H1 (cell line): ENCODE measurements at regions not wholly inside any gene's neighbourhood (a gene's known extent, or its start where the extent isn't known, plus 50 kb on each side); places are given as distances from the start of the nearest gene placed in this dataset.

Experiments used
- EZH2 ChIP-seq: fragments of 200-600 bp; sonication (generic); IDR thresholded peaks from 2 replicates; pipeline ENCODE4 v1.7.1; 2012; ENCODE audit warnings: low read depth, mild to moderate bottlenecking, moderate library complexity, low read length, inconsistent platforms; ENCODE audit not compliant: severe bottlenecking
- POLR2AphosphoS5 ChIP-seq: IDR thresholded peaks from 2 replicates; pipeline ENCODE4 v1.6.1; 2011; ENCODE audit warnings: low read depth, low read length
- SP4 ChIP-seq: IDR thresholded peaks from 2 replicates; pipeline ENCODE4 v1.6.1; 2012; ENCODE audit warnings: low read length, inconsistent platforms
- SUZ12 ChIP-seq: fragments of 200-600 bp; sonication (generic); IDR thresholded peaks from 2 replicates; pipeline ENCODE4 v1.6.1; 2012; ENCODE audit warnings: mild to moderate bottlenecking, inconsistent platforms, low read length, moderate library complexity, mixed read lengths
- TEAD4 ChIP-seq: IDR thresholded peaks from 2 replicates; pipeline ENCODE4 v1.6.1; 2012; ENCODE audit warnings: low read depth, low read length, inconsistent platforms, mixed read lengths
- TF ChIP-seq, protein P1 (sequence below), 3 experiments: IDR thresholded peaks; 1 replicate in 2 of 3; 2 replicates in 1 of 3; pipeline versions ENCODE4 v1.5.1 to v1.6.1; 2011; ENCODE audit warnings: low read length in 3 of 3, mild to moderate bottlenecking in 3 of 3, inconsistent platforms in 2 of 3, low read depth in 1 of 3, moderate library complexity in 1 of 3; ENCODE audit not compliant: insufficient read depth in 1 of 3; ENCODE audit errors: control extremely low read depth in 1 of 3

GRCh38 chr16:48932216-48932855 is 322.4 kb upstream of the N4BP1 start:
- TF ChIP-seq, protein P1, sequence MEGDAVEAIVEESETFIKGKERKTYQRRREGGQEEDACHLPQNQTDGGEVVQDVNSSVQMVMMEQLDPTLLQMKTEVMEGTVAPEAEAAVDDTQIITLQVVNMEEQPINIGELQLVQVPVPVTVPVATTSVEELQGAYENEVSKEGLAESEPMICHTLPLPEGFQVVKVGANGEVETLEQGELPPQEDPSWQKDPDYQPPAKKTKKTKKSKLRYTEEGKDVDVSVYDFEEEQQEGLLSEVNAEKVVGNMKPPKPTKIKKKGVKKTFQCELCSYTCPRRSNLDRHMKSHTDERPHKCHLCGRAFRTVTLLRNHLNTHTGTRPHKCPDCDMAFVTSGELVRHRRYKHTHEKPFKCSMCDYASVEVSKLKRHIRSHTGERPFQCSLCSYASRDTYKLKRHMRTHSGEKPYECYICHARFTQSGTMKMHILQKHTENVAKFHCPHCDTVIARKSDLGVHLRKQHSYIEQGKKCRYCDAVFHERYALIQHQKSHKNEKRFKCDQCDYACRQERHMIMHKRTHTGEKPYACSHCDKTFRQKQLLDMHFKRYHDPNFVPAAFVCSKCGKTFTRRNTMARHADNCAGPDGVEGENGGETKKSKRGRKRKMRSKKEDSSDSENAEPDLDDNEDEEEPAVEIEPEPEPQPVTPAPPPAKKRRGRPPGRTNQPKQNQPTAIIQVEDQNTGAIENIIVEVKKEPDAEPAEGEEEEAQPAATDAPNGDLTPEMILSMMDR (IDR thresholded peaks at IDR 0.05; ENCODE audit: control extremely low read depth in 1 of 3, insufficient read depth in 1 of 3, low read depth in 1 of 3, low read length in 3 of 3) = no peak
- TF ChIP-seq TEAD4 = no peak
- TF ChIP-seq SP4 = no peak
- TF ChIP-seq EZH2 = no peak
- TF ChIP-seq SUZ12 = no peak
- TF ChIP-seq POLR2AphosphoS5 = no peak
